ENCODE measurements at regions not wholly inside any gene's neighbourhood (a gene's known extent, or its start where the extent isn't known, plus 50 kb on each side); places are given as distances from the start of the nearest gene placed in this dataset.

GRCh38 chr2:139790807-139791752 lies 1010.9 kb upstream of the NXPH2 start:
- peak in 3 of 6 experiments; percentile 24 to 35 (median 26) for TF ChIP-seq CTCF (IDR thresholded peaks at IDR 0.05)
- TF ChIP-seq POLR2A (IDR thresholded peaks at IDR 0.05) = no peak
